Uterus (tissue), 3 donors: ENCODE measurements at regions not wholly inside any gene's neighbourhood (a gene's known extent, or its start where the extent isn't known, plus 50 kb on each side); places are given as distances from the start of the nearest gene placed in this dataset.

Experiments
- DNase-seq, 2 donors: peaks; one replicate each; pipeline ENCODE4 v3.0.0-alpha.2; 2019 to 2020
- H3K27ac ChIP-seq, 2 donors: fragments of 200-600 bp; sonication (generic); 1 replicate in 1 of 2; 2 replicates in 1 of 2; pipeline ENCODE4 v1.5.1; 2016 to 2018
- H3K27me3 ChIP-seq, 2 donors: fragments of 200-600 bp; sonication (generic); one replicate each; pipeline ENCODE4 v1.5.1; 2018 to 2019; ENCODE audit warnings: control low read depth in 1 of 2
- H3K36me3 ChIP-seq, 2 donors: fragments of 200-600 bp; sonication (generic); one replicate each; pipeline ENCODE4 v1.5.1; 2019; ENCODE audit warnings: control low read depth in 1 of 2
- H3K4me1 ChIP-seq, 2 donors: fragments of 200-600 bp; sonication (generic); one replicate each; pipeline ENCODE4 v1.5.1; 2018 to 2019; ENCODE audit warnings: control low read depth in 1 of 2
- H3K4me3 ChIP-seq, 2 donors: fragments of 200-600 bp; sonication (generic); 1 replicate in 1 of 2; 2 replicates in 1 of 2; pipeline ENCODE4 v1.5.1; 2018 to 2019; ENCODE audit warnings: mild to moderate bottlenecking in 1 of 2
- H3K9me3 ChIP-seq, 2 donors: fragments of 200-600 bp; sonication (generic); one replicate each; pipeline ENCODE4 v1.5.1; 2019; ENCODE audit warnings: control low read depth in 1 of 2
- POLR2A ChIP-seq, 2 donors: fragments of 450-650 bp; IDR thresholded peaks; one replicate each; pipeline ENCODE4 v1.6.1; 2016; ENCODE audit warnings: antibody characterized with exemption in 2 of 2, mild to moderate bottlenecking in 1 of 2, moderate library complexity in 1 of 2
- intact Hi-C: fragments of 100-400 bp; cut with DNase I; formaldehyde crosslinking; loops from one replicate; pipeline ENCODE4 v1.15.1; 2023; ENCODE audit warnings: low total_unique reads
- TF ChIP-seq, protein P1 (sequence below), 4 experiments: fragments of 200-600 bp in 2 of 4; fragments of 450-650 bp in 2 of 4; sonication (generic) in 2 of 4; IDR thresholded peaks; one replicate each; pipeline ENCODE4 v1.5.1; 2016 to 2019; ENCODE audit warnings: antibody characterized with exemption in 4 of 4, mild to moderate bottlenecking in 2 of 4, moderate library complexity in 1 of 4
- donor health status: DM: yes; HTN: yes; CAD: no.

DNA sequence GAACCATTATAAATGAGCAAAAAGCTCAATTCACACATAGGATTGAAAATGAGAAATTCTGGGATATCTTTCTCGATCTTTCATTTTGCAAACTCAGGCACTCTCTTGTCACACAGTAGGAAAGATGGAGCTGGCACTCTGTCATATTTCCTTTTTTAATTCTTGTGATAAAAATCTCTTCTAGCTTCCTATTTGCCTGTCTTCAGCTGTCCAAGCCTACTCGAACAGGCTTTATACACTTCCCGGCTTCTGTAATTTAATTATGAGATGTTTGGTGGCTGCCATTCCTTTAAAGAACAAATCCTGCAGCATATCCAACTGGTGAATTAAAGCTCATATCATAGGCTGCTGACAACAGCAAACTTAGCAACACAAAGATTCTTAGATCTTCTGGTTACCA is 1484.3 kb upstream of the PIK3C3 start:
- H3K9me3 ChIP-seq = no peaks in the 10 kb centered on the region
- TF ChIP-seq, protein P1, sequence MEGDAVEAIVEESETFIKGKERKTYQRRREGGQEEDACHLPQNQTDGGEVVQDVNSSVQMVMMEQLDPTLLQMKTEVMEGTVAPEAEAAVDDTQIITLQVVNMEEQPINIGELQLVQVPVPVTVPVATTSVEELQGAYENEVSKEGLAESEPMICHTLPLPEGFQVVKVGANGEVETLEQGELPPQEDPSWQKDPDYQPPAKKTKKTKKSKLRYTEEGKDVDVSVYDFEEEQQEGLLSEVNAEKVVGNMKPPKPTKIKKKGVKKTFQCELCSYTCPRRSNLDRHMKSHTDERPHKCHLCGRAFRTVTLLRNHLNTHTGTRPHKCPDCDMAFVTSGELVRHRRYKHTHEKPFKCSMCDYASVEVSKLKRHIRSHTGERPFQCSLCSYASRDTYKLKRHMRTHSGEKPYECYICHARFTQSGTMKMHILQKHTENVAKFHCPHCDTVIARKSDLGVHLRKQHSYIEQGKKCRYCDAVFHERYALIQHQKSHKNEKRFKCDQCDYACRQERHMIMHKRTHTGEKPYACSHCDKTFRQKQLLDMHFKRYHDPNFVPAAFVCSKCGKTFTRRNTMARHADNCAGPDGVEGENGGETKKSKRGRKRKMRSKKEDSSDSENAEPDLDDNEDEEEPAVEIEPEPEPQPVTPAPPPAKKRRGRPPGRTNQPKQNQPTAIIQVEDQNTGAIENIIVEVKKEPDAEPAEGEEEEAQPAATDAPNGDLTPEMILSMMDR (IDR thresholded peaks at IDR 0.05) = no peak
- TF ChIP-seq POLR2A (IDR thresholded peaks at IDR 0.05) = no peak
- intact Hi-C loops = no loop called here
- no peaks in the 10 kb centered on the region for H3K36me3 ChIP-seq
- no peaks in the 10 kb centered on the region for H3K27me3 ChIP-seq
- no peak overlapping the region for H3K4me3 ChIP-seq
- no peak for DNase-seq
- no peaks in the 10 kb centered on the region for H3K4me1 ChIP-seq
- H3K27ac ChIP-seq = no peak overlapping the region

DNA sequence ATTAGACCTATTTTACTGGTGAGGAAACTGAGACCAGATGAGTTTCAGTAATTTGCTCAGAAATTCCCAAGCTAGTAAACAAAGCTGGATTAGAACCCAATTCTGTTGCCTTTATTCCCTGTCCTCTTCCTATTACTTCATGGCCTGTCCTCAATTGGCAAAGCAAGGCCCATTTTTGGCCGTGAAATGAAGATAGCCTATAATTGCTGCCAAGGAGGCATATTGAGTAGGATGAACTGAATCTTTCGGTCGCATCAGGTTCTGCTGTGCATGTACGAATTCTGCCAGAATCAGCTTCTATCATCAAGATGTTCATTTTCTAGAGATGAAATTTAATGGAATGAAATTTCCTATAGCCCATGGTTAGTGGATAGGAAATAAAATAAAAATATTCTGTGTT is 1485.2 kb upstream of the PIK3C3 start:
- Histone ChIP-seq H3K4me1 (no peaks in the 10 kb centered on the region), H3K27ac (no peak overlapping the region), H3K36me3 (no peaks in the 10 kb centered on the region), H3K27me3 (no peaks in the 10 kb centered on the region), H3K9me3 (no peaks in the 10 kb centered on the region), H3K4me3 (no peak overlapping the region)
- no peak for DNase-seq
- TF ChIP-seq POLR2A (IDR thresholded peaks at IDR 0.05) = no peak
- TF ChIP-seq, protein P1 (IDR thresholded peaks at IDR 0.05) = no peak
- intact Hi-C loops = no loop called here

DNA sequence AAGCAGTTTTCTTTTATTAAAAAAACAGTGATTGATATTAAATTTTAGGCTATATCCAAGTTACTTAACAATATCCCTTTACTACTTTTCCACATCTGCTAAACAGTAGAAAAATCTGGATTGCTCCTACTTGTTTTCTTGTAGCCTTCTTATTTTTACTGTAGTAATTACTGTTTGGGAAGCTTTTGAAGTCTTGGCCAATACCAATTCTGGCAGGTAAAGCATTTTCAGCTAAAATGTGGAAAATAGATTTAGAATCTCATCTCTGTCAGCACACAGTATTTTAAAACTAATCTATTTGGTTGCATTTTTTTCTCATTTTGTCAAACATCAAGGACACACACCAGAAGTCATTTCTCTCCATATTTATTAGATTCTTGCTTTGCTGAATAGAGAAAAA is 1485.7 kb upstream of the PIK3C3 start:
- no peaks in the 10 kb centered on the region for H3K9me3 ChIP-seq
- no peak overlapping the region for H3K4me3 ChIP-seq
- no peak overlapping the region for H3K27ac ChIP-seq
- DNase-seq = no peak
- H3K27me3 ChIP-seq = no peaks in the 10 kb centered on the region
- H3K36me3 ChIP-seq = no peaks in the 10 kb centered on the region
- intact Hi-C loops = no loop called here
- TF ChIP-seq POLR2A (IDR thresholded peaks at IDR 0.05) = no peak
- TF ChIP-seq, protein P1 (IDR thresholded peaks at IDR 0.05) = no peak
- H3K4me1 ChIP-seq = no peaks in the 10 kb centered on the region

DNA sequence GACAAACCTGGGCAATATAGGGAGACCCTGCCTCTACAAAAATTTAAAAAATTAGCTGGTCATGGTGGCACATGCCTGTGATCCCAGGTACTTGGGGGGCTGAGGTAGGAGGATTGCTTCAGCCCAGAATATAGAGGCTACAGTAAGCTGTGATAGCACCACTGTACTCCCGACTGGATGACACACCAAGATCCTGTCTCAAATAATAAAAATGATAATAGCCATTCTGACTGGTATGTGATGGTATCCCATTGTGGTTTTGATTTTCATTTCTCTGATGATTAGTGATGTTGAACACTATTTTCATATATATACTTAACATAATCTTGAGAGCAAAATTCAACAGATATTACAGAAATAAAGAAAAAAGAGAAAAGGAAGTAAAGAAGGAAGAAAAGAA is 1491.0 kb upstream of the PIK3C3 start:
- DNase-seq = no peak
- no peak for TF ChIP-seq POLR2A (IDR thresholded peaks at IDR 0.05)
- TF ChIP-seq, protein P1 (IDR thresholded peaks at IDR 0.05) = no peak
- Histone ChIP-seq H3K9me3 (no peaks in the 10 kb centered on the region), H3K4me1 (no peaks in the 10 kb centered on the region), H3K4me3 (no peak overlapping the region), H3K27me3 (no peaks in the 10 kb centered on the region), H3K27ac (no peak overlapping the region), H3K36me3 (no peaks in the 10 kb centered on the region)
- intact Hi-C loops = no loop called here

DNA sequence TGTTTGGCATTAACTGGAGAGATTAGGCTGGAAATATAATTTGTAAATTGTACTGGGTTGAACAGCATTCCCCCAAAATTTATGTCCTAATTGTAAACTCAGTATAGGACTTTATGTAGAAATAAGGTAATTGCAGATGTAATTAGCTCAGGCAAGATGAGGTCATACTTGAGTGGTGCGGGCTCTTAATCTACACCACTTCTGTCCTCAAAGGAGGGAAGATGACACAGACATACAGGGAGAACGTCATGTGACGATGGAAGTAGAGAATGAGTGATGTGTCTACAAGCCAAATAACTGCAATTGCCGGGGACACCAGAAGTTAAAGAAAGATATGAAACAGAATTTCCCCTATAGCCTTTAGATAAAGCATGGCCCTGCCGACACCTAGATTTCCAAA is 1501.1 kb upstream of the PIK3C3 start:
- Histone ChIP-seq H3K4me1 (no peaks in the 10 kb centered on the region), H3K4me3 (no peak overlapping the region), H3K27ac (no peak overlapping the region), H3K36me3 (no peaks in the 10 kb centered on the region), H3K9me3 (no peaks in the 10 kb centered on the region), H3K27me3 (no peaks in the 10 kb centered on the region)
- DNase-seq = no peak
- TF ChIP-seq, protein P1 (IDR thresholded peaks at IDR 0.05) = no peak
- no peak for TF ChIP-seq POLR2A (IDR thresholded peaks at IDR 0.05)
- intact Hi-C loops = no loop called here
